PC-9 (cell line): ENCODE measurements at regions not wholly inside any gene's neighbourhood (a gene's known extent, or its start where the extent isn't known, plus 50 kb on each side); places are given as distances from the start of the nearest gene placed in this dataset.

Experiments used
- EZH2 ChIP-seq: fragments of 200-600 bp; sonication (generic); IDR thresholded peaks from 2 replicates; pipeline ENCODE4 v1.8.0; 2017; ENCODE audit warnings: antibody characterized with exemption, low read depth
- TF ChIP-seq, protein P1 (sequence below): fragments of 200-600 bp; sonication (generic); conservative IDR thresholded peaks from 2 replicates; pipeline ENCODE4 v1.6.1; 2017; ENCODE audit warnings: mixed run types, antibody characterized with exemption, mild to moderate bottlenecking, moderate library complexity

- TF ChIP-seq, protein P1, sequence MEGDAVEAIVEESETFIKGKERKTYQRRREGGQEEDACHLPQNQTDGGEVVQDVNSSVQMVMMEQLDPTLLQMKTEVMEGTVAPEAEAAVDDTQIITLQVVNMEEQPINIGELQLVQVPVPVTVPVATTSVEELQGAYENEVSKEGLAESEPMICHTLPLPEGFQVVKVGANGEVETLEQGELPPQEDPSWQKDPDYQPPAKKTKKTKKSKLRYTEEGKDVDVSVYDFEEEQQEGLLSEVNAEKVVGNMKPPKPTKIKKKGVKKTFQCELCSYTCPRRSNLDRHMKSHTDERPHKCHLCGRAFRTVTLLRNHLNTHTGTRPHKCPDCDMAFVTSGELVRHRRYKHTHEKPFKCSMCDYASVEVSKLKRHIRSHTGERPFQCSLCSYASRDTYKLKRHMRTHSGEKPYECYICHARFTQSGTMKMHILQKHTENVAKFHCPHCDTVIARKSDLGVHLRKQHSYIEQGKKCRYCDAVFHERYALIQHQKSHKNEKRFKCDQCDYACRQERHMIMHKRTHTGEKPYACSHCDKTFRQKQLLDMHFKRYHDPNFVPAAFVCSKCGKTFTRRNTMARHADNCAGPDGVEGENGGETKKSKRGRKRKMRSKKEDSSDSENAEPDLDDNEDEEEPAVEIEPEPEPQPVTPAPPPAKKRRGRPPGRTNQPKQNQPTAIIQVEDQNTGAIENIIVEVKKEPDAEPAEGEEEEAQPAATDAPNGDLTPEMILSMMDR: no peak
- TF ChIP-seq EZH2: no peak
Measured at GRCh38 chr3:134102976-134103375, 73.3 kb upstream of the SLCO2A1 start.
